Astrocyte of the spinal cord (primary cell): ENCODE measurements at regions not wholly inside any gene's neighbourhood (a gene's known extent, or its start where the extent isn't known, plus 50 kb on each side); places are given as distances from the start of the nearest gene placed in this dataset.

Experiments
- DNase-seq: peaks from one replicate; pipeline ENCODE4 v3.0.0; 2011; ENCODE audit warnings: low read depth, low spot score
- H3K4me3 ChIP-seq: 2 replicates; pipeline ENCODE4 v1.5.1; 2011; ENCODE audit warnings: low read depth, mild to moderate bottlenecking, low read length, moderate library complexity
- in situ Hi-C: cut with HindIII; loops from 2 replicates; pipeline ENCODE4 v1.10.0; 2017; ENCODE audit warnings: low sequenced_read_pairs
- TF ChIP-seq, protein P1 (sequence below): IDR thresholded peaks from 2 replicates; pipeline ENCODE4 v1.5.1; 2012; ENCODE audit warnings: low read depth, mild to moderate bottlenecking, low read length, inconsistent platforms

GRCh38 chr12:75602106-75602505 is 90.7 kb upstream of the KRR1 start:
- H3K4me3 ChIP-seq: no peak overlapping the region
- no peak for DNase-seq
- TF ChIP-seq, protein P1, sequence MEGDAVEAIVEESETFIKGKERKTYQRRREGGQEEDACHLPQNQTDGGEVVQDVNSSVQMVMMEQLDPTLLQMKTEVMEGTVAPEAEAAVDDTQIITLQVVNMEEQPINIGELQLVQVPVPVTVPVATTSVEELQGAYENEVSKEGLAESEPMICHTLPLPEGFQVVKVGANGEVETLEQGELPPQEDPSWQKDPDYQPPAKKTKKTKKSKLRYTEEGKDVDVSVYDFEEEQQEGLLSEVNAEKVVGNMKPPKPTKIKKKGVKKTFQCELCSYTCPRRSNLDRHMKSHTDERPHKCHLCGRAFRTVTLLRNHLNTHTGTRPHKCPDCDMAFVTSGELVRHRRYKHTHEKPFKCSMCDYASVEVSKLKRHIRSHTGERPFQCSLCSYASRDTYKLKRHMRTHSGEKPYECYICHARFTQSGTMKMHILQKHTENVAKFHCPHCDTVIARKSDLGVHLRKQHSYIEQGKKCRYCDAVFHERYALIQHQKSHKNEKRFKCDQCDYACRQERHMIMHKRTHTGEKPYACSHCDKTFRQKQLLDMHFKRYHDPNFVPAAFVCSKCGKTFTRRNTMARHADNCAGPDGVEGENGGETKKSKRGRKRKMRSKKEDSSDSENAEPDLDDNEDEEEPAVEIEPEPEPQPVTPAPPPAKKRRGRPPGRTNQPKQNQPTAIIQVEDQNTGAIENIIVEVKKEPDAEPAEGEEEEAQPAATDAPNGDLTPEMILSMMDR: no peak
- in situ Hi-C loops: no loop called here

GRCh38 chr12:75600146-75600545 is 88.7 kb upstream of the KRR1 start:
- TF ChIP-seq, protein P1: no peak
- in situ Hi-C loops: no loop called here
- no peak for DNase-seq

DNA sequence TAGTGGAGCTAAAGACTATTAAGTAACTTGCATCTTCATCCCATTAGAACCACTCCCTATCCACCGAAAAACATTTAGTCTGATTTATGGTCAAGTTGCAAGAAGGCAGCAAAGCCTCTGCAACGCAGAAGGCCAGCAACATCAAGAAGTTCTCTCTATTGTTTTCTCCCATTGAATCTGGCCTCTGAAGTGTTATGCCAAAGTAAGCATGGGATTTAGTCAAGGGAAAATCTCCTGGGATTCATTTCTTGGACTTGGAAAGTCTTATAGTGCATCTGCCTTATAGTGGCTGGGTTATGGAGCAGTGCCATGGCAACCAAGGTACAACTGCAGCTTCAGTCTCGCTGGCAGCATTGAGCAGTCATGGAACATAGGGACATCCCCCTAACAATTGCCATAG is 87.7 kb upstream of the KRR1 start:
- in situ Hi-C loops: no loop called here
- TF ChIP-seq, protein P1: no peak

More at GRCh38 chr12:75600146-75600545, 88.7 kb upstream of the KRR1 start:
- H3K4me3 ChIP-seq: no peak overlapping the region

DNA sequence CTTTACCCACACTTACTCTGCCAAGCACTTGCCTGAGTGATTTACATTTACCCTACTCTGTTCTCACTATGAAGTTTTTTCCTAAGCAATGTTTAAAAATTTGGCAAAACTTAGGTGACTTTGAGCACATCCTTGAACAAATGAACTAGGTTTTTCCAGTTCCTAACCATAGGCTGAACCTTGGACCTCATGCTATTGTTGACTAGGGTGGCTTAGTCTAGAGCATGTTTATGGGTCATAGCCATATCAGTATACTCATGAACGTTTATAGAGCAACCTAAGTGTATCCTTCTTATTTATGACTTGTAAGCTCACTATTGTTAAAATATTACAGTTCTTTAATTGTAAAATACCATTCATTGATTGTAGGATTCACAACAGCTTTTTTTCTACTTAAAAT is 85.0 kb upstream of the KRR1 start:
- DNase-seq: no peak
- in situ Hi-C loops: no loop called here
- TF ChIP-seq, protein P1: no peak
- H3K4me3 ChIP-seq: no peak overlapping the region

More for the DNA sequence above, 87.7 kb upstream of the KRR1 start:
- DNase-seq: no peak
- no peak overlapping the region for H3K4me3 ChIP-seq

GRCh38 chr12:75592638-75593335 is 81.4 kb upstream of the KRR1 start:
- in situ Hi-C loops: no loop called here
- no peak overlapping the region for H3K4me3 ChIP-seq
- TF ChIP-seq, protein P1: no peak
- no peak for DNase-seq

GRCh38 chr12:75592086-75592485 is 80.7 kb upstream of the KRR1 start:
- no peak overlapping the region for H3K4me3 ChIP-seq
- TF ChIP-seq, protein P1: no peak
- DNase-seq: no peak
- in situ Hi-C loops: no loop called here
